Omental fat pad (tissue), 3 donors: ENCODE measurements at regions not wholly inside any gene's neighbourhood (a gene's known extent, or its start where the extent isn't known, plus 50 kb on each side); places are given as distances from the start of the nearest gene placed in this dataset.
"Not testable (repeated sequence)": the region's sequence is repeated elsewhere in the genome, so short reads cannot be mapped to it uniquely, and the experiment has no call there.

Source experiments
- ATAC-seq: fragments of 150-250 bp; one replicate; pipeline ENCODE4 v1.9.1; 2016; ENCODE audit warnings: mild to moderate bottlenecking, moderate library complexity; ENCODE audit not compliant: low FRiP score
- DNase-seq: peaks from one replicate; pipeline ENCODE4 v3.0.0-alpha.2; 2019; ENCODE audit warnings: low spot score
- CTCF ChIP-seq, 3 donors: fragments of 450-650 bp; IDR thresholded peaks; one replicate each; pipeline ENCODE4 v1.5.1; 2016 to 2017; ENCODE audit warnings: antibody characterized with exemption in 3 of 3, mild to moderate bottlenecking in 3 of 3, moderate library complexity in 2 of 3

GRCh38 chr4:180330521-180330920 is 1912.7 kb upstream of the TENM3 start:
- ATAC-seq (no peak), DNase-seq (no peak)
- TF ChIP-seq CTCF (IDR thresholded peaks at IDR 0.05) = no peak

DNA sequence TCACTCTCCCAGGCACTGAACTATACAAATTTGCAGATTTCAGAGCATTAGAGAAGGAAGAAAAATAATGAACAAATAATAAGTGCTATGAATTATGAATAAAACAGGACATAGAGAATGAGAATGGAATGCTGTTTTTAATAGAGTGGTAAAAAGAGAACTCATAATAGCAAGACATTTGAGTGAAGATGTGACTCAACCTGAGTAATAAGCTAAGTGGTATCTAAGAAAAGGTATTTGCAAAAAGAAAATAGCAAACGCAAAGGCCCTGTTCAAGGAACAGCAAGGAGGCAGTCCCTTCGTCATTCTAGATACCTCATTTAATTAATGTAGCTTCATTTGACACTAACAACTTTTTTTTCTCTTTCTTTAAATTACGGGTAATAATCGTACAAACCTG is 1910.0 kb upstream of the TENM3 start:
- ATAC-seq (no peak), DNase-seq (no peak)
- no peak for TF ChIP-seq CTCF (IDR thresholded peaks at IDR 0.05)

DNA sequence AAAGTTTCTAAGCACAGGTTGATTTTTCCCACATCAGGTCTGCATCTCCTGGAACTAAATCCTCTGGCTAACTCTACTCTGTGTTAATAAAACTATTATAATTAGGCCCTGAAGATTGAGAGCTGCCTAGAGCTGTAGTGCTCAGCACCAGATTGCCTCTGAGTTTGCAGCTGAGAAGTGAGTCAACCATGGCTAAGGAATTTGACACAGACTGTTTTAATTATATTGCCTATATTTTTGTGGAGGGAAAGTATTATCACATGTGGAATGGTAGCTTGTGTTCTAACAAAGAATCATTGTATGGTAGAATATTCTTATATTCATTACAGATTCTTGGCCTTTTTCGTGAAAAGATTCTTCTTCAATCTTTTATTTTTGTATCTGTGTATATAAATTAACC is 1907.6 kb upstream of the TENM3 start:
- ATAC-seq (no peak), DNase-seq (no peak)
- no peak for TF ChIP-seq CTCF (IDR thresholded peaks at IDR 0.05)

DNA sequence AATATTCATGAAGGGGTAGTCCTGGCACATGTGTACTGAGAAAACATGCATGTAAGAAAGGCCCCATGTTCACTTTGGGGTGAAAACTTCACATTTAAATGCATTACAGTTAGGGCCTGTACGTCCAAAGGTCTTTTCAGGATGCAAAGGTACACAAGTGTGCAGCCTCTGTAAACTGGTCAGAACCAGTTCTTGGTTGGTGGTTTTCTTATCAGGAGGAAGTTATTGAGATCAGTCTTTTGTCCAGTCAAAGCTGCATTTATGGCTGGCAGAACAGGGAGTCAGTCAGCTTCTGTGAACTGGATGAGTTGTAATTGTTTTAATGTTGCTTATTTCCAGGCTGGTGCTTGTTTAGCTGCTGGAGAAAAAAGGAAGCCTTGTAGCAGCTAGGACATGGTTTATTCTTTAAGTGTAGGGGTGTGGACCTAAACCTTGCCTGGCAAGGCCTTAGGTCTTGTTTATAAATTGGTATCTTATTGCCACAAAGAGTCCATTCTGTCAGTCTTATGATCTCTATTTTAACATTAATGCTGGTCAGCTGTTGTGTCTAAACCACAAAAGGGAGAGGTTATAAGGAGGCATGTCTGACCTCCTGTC is 1906.6 kb upstream of the TENM3 start:
- no peak for ATAC-seq
- no peak for DNase-seq
- no peak for TF ChIP-seq CTCF (IDR thresholded peaks at IDR 0.05)

- no peak for ATAC-seq
- no peak for TF ChIP-seq CTCF (IDR thresholded peaks at IDR 0.05)
- DNase-seq = no peak
Measured at GRCh38 chr4:180341926-180342325, 1901.3 kb upstream of the TENM3 start.

- DNase-seq (no peak), ATAC-seq (no peak)
- TF ChIP-seq CTCF (IDR thresholded peaks at IDR 0.05) = no peak
Measured at GRCh38 chr4:180350901-180351300, 1892.3 kb upstream of the TENM3 start.

DNA sequence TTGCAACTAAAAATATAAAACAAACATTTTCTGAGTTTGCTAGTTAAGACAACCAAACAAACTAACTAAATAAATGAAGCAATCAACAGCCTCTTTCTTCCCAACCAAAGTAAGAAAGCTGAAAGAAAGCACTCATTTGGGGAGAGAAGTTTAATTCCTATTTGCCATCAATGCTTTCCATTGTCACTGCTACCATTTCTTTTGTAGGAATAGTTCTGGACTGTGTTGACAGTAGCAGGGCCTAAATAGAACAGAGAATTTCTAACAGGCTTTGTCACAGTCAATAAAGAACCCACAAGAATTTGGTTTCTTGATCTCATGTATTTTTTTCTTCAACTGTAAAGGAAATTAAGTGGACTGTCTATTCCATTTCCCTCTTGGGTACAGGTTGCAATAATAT is 1886.4 kb upstream of the TENM3 start:
- ATAC-seq (no peak), DNase-seq (no peak)
- TF ChIP-seq CTCF (IDR thresholded peaks at IDR 0.05) = no peak

DNA sequence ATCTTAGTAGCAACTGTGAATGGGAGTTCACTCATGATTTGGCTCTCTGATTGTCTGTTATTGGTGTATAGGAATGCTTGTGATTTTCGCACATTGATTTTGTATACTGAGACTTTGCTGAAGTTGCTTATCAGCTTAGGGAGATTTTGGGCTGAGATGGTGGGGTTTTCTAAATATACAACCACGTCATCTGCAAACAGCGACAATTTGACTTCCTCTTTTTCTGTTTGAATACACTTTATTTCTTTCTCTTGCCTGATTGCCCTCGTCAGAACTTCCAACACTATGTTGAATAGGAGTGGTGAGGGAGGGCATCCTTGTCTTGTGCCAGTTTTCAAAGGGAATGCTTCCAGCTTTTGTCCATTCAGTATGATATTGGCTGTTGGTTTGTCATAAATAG is 1883.1 kb upstream of the TENM3 start:
- ATAC-seq, DNase-seq: not testable (repeated sequence)
